ENCODE measurements at regions not wholly inside any gene's neighbourhood (a gene's known extent, or its start where the extent isn't known, plus 50 kb on each side); places are given as distances from the start of the nearest gene placed in this dataset.

- POLR2A ChIA-PET (ENCODE audit: unreplicated experiment), result no interaction called here
- WGBS, 2 experiments (ENCODE audit: extremely low coverage in 2 of 2, insufficient read length in 1 of 2), result no CpG with 5 or more reads among the region's 1 CpG
- Histone ChIP-seq H3K79me1 (ENCODE audit: low read depth in 1 of 2, low read length in 2 of 2) (no peaks in the 10 kb centered on the region), H3K4ac (ENCODE audit: low read depth, low read length) (no peak overlapping the region), H3K27me3 (ENCODE audit: control insufficient read depth, insufficient read depth, low read length) (no peaks in the 10 kb centered on the region), H2AK9ac (replicated peaks; ENCODE audit: low read depth, low read length, poor library complexity) (no peak overlapping the region), H3K4me1 (ENCODE audit: control insufficient read depth, insufficient read depth, low read length) (no peaks in the 10 kb centered on the region), H4K8ac (ENCODE audit: low read depth in 2 of 2, low read length in 2 of 2) (no peak overlapping the region), H2BK5ac (ENCODE audit: low read depth, low read length, poor library complexity, severe bottlenecking) (no peak overlapping the region), H3K56ac (ENCODE audit: extremely low read depth, insufficient read depth, low read length) (no peak overlapping the region), H2BK20ac (ENCODE audit: low read depth, low read length) (no peak overlapping the region), H2BK120ac (ENCODE audit: low read depth, low read length) (no peak overlapping the region), H3K9me3 (ENCODE audit: control insufficient read depth, insufficient read depth, low read length) (no peaks in the 10 kb centered on the region), H3K9me1 (ENCODE audit: insufficient read depth, low read length) (no peaks in the 10 kb centered on the region), H3K4me2 (ENCODE audit: low read depth, low read length) (no peak overlapping the region), H3K4me3 (ENCODE audit: insufficient read depth, low read depth, low read length) (no peak overlapping the region), H3K18ac (ENCODE audit: low read depth, low read length) (no peak overlapping the region), H3K36me3 (ENCODE audit: control insufficient read depth, insufficient read depth, low read length) (no peaks in the 10 kb centered on the region), H3K14ac (replicated peaks; ENCODE audit: low read depth, low read length) (no peak overlapping the region), H2AK5ac (ENCODE audit: low read depth, low read length) (no peak overlapping the region), H4K20me1 (ENCODE audit: insufficient read depth, low read length) (no peaks in the 10 kb centered on the region), H3K27ac (ENCODE audit: insufficient read depth, low read length) (no peak overlapping the region), H2AFZ (replicated peaks; ENCODE audit: low read length, poor library complexity) (no peak overlapping the region), H4K5ac (ENCODE audit: low read depth, low read length) (no peak overlapping the region), H3K9ac (ENCODE audit: low read depth, low read length) (no peak overlapping the region), H3K23ac (ENCODE audit: low read depth, low read length) (no peak overlapping the region), H2BK15ac (ENCODE audit: low read depth, low read length) (no peak overlapping the region), H4K91ac (ENCODE audit: insufficient read depth, low read depth, low read length) (no peak overlapping the region)
- in situ Hi-C loops (cut with MboI; ENCODE audit: low sequenced_read_pairs) (loop anchor here (25.0 kb wide), 1 partner anchor 437 kb away; no protein-coding TSS in a partner anchor), intact Hi-C loops (cut with micrococcal nuclease) (no loop called here), dilution Hi-C loops (cut with HindIII; ENCODE audit: low sequenced_read_pairs, unreplicated experiment) (no loop called here)
- CTCF ChIA-PET, result no interaction called here
- no peak for TF ChIP-seq MAFK (IDR thresholded peaks at IDR 0.05; ENCODE audit: low read depth, low read length)
- TF ChIP-seq ELK1 (IDR thresholded peaks at IDR 0.05; ENCODE audit: borderline replicate concordance, low read depth, low read length), result no peak
- TF ChIP-seq USF2 (IDR thresholded peaks at IDR 0.05; ENCODE audit: low read depth, low read length), result no peak
- no peak for TF ChIP-seq RAD21 (IDR thresholded peaks at IDR 0.05; ENCODE audit: low read length)
- TF ChIP-seq MAZ (IDR thresholded peaks at IDR 0.05; ENCODE audit: borderline replicate concordance, low read depth, low read length), result no peak
- ATAC-seq (ENCODE audit: low read depth), result no peak
- BruUV-seq (replicated peaks), result no TSS peak
- DNase-seq, result no peak
Measured at GRCh38 chr12:13725049-13725448, 256.4 kb downstream of the GRIN2B start.

Data from IMR-90 (cell line).